HG03175 (cell line): ENCODE measurements at regions not wholly inside any gene's neighbourhood (a gene's known extent, or its start where the extent isn't known, plus 50 kb on each side); places are given as distances from the start of the nearest gene placed in this dataset.

Experiments used
- ATAC-seq: cut with Tn5 transposase; IDR thresholded peaks from one replicate; pipeline ENCODE4 v1.9.1; 2021; ENCODE audit warnings: mild to moderate bottlenecking, moderate library complexity; ENCODE audit not compliant: unreplicated experiment

GRCh38 chr17:77390870-77391269, 250.1 kb downstream of the SEC14L1 start:
- no peak for ATAC-seq

- no peak for ATAC-seq
Measured at GRCh38 chr17:77391668-77392375, 251.1 kb downstream of the SEC14L1 start.

- no peak for ATAC-seq
Measured at GRCh38 chr17:77392376-77393273, 251.9 kb downstream of the SEC14L1 start.

GRCh38 chr17:77393274-77393600, 252.5 kb downstream of the SEC14L1 start:
- ATAC-seq, result no peak

DNA sequence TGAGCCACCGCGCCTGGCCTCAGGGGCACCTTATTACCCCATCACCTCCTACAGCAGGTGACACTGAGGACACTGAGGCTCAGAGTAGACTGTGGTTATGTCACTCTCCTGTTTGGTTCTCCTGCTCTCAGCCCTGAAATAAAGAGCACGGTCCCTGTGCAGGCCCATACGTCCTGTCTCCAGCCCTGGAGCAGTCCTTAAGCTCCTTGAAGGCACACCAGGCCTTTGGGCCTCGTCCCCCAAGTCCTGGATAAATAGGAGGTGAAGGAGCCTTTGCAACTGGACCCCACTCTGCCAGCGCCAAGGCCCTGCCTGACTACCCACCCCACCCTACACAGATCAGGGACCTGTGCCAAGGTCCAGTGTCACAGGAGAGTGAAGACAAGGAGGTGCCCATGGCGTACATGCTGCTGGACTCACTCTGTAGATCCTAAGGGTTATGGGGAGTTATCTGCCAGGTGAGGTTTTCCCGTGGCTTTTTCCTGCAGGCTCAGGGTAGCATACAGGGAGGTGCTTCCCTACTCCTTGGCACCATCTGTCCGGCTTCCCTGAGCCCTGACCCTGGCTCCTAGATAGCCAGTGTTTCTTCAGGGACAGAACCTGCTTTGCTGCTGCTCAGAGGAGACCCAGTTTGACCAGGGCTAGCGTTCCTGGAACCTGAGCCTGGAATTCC, 253.2 kb downstream of the SEC14L1 start:
- no peak for ATAC-seq

DNA sequence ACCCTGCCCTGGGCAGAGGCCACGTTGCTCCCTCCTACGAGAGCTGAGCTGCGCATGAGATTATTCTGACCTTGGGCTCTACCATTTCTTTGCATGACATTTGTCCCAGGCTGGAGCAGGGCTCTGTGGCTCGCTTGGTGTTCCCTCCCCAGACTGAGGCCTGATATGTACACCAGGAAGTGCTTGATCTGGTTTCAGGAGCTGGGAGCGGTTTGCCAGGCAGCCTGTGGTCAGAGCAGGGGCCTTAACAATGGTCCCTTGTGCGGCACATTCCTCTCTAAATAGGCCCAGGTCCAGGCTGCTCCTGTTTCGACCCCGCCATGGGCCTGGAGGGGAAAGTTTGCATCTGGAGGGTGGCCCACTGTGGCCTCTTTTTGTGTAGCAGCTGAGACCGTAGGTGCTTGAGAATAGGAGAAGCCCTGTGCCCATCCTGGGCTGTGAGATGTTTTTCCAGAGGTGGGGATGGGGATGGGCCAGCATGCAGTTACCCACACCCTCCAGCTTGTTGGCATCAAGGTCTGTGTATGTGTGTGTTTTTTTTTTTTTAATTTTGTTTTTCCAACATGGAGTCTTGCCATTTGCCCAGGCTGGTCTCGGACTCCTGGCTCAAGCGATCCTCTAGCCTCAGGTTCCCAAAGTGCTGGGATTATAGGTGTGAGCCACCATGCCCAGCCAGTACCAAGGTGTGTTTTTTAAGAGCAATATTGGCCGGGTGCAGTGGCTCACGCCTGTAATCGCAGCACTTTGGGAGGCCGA, 253.9 kb downstream of the SEC14L1 start:
- no peak for ATAC-seq

DNA sequence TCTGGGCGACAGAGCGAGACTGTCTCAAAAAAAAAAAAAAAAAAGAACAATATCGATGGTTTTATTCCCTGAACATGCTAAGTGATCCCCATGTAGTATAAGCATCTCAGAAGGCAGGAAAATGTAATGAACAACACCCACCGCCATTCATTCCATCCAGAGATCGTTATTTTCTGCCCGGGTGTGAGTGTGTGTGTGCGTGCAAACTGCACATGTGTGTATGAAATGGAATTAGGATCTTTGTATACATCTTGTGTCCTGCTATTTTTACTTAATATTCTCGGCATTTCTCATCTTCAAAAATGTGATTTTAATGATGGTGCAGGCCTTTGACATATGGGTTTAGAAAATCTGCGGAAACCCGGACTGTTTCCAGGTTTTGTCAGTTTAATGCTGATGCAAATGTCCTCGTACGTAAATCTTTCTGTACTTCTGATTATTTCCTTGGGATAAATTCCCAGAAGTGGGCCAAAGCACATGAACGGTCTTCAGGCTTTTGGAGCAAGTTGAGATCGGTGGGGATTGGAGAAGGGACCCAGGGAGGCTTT, 254.8 kb downstream of the SEC14L1 start:
- no peak for ATAC-seq

DNA sequence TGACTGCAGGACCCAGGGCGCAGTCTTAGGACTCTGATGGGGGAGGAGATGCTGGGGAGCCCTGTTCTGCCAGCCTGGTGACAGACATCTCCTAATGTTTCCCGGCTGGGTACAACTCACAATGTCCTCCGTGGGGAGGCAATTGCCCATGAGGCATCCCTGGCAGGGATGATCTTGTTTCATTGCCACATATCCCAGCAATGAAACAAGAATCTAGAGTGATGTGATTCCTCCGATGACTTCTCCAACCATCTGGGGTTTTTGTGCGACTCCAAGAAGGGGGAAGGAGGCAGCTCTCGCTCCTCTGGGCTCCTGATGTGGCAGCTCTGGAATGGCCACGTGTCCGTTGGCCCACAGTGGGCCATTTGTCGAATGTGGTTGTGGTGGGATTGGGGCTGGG, 255.8 kb downstream of the SEC14L1 start:
- no peak for ATAC-seq

- no peak for ATAC-seq
Measured at GRCh38 chr17:77398274-77398673, 257.5 kb downstream of the SEC14L1 start.

- ATAC-seq, result no peak
Measured at GRCh38 chr17:77399319-77399957, 258.7 kb downstream of the SEC14L1 start.

- peak; percentile 43 for ATAC-seq
Measured at GRCh38 chr17:77400445-77400870, 259.7 kb downstream of the SEC14L1 start.

- ATAC-seq, result no peak
Measured at GRCh38 chr17:77402159-77402731, 261.5 kb downstream of the SEC14L1 start.

- ATAC-seq, result no peak
Measured at GRCh38 chr17:77403854-77404253, 263.1 kb downstream of the SEC14L1 start.

DNA sequence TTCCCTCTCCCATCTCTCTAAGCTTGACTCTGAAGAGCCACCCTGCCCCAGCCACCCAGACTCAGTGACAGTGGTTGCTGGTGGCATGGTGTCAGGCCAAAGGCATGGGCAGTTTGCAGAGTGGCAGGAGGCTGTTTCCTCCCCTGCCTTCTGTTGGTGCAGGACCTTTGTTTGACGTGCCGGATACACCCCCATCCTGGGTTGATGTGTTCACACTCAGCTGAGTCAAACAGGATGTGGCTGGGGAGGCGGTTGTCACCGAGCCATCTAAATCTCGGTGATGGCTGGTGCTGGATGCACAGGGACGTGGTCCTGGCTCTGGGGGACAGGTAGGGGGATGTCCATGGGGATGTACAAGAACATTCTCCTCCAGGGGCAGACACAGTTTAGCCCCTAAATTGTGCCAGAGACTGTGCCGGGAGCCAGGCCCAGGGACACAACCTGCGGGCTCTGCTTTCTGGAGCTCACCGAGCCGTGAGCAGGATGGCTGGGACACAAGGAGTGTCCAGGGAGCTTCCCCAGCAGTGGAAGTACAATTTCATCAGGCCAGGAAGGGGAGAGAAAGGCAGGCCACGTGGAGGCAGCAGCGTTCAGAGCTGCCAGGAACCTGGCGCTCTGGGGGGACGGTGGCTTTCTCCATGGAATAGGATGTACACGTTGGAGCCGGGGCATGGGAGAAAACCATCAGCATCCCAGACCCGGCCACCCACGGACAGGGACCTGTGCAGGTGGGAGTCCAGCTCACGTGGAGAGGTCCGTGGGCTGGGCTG, 264.2 kb downstream of the SEC14L1 start:
- peak; percentile 51 for ATAC-seq

DNA sequence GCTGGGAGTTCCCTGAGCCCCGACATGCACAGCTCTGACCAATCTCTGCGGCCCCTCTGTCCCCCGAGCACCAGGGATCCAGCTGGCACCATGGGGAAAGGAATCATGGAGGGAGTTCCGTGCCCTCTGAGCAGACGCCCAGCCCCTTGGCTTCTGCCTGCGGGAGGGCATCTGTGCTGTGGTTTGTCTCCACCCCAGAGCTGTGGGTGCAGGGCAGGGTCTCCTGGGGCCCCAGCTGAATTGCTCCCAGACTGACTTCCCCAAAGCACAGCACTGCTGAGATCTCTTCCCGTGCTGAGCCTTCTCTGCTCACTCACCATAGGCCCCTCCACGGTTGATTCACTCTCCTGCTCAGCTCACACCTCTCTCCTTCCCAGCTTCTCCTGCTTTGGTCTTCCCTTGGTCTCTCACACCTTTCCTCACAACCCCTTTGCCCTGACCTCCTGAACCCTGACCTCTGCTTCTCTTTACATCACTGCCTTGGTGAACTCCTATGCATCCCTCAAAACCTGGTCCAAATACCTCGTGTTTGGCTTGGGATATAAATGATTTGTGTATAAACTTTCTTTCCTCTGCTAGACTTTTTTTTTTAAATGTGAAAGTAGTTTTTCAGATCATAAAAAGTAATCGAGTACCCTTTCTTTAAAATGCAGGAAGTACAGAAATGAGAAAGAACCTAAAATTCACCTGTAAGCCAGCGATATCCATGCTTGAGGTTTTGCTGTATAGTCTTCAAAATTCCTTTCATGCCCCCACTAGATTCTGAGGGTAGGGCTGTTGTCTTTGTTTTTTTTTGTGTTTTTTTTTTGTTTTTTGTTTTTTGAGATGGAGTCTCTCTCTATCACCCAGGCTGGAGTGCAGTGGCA, 265.3 kb downstream of the SEC14L1 start:
- no peak for ATAC-seq

- ATAC-seq, result no peak
Measured at GRCh38 chr17:77407321-77408277, 266.8 kb downstream of the SEC14L1 start.

GRCh38 chr17:77408284-77408683, 267.5 kb downstream of the SEC14L1 start:
- no peak for ATAC-seq
